ENCODE measurements at regions not wholly inside any gene's neighbourhood (a gene's known extent, or its start where the extent isn't known, plus 50 kb on each side); places are given as distances from the start of the nearest gene placed in this dataset.

DNA sequence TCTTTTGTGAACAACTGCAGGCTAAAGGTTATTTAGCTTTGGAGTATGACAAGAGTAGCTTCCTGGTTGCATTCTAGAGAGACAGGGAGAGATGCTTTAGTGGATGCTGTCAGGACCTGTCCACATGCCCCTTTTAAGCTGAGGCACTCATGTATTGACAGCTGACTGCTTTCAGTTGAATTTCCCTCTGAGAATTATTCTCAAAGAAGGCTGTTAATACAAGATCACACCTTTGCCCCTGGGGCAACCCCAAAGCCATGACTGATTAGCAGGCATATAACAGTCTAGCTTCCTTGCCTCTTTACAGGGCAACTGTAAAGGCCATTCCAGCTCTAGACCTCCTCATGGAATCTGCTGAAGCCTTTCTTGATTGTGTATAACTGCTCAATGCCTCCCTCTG, 117.6 kb upstream of the ATP10B start:
- no peaks in the 10 kb centered on the region for H3K36me3 ChIP-seq (ENCODE audit: control insufficient read depth, insufficient read depth, low read length)
- TF ChIP-seq, protein P1, sequence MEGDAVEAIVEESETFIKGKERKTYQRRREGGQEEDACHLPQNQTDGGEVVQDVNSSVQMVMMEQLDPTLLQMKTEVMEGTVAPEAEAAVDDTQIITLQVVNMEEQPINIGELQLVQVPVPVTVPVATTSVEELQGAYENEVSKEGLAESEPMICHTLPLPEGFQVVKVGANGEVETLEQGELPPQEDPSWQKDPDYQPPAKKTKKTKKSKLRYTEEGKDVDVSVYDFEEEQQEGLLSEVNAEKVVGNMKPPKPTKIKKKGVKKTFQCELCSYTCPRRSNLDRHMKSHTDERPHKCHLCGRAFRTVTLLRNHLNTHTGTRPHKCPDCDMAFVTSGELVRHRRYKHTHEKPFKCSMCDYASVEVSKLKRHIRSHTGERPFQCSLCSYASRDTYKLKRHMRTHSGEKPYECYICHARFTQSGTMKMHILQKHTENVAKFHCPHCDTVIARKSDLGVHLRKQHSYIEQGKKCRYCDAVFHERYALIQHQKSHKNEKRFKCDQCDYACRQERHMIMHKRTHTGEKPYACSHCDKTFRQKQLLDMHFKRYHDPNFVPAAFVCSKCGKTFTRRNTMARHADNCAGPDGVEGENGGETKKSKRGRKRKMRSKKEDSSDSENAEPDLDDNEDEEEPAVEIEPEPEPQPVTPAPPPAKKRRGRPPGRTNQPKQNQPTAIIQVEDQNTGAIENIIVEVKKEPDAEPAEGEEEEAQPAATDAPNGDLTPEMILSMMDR (IDR thresholded peaks at IDR 0.05; ENCODE audit: insufficient read depth, low read length, poor library complexity, severe bottlenecking), result no peak
- no peaks in the 10 kb centered on the region for H3K27me3 ChIP-seq (replicated peaks; ENCODE audit: control insufficient read depth, insufficient read depth, low read length)
- no peak overlapping the region for H3K4me3 ChIP-seq (replicated peaks; ENCODE audit: low read depth, low read length)
- no peak for DNase-seq (ENCODE audit: extremely low read depth, insufficient read length)

GRCh38 chr5:160968480-160968879, 116.5 kb upstream of the ATP10B start:
- no peak for DNase-seq (ENCODE audit: extremely low read depth, insufficient read length)
- H3K36me3 ChIP-seq (ENCODE audit: control insufficient read depth, insufficient read depth, low read length), result no peaks in the 10 kb centered on the region
- no peak overlapping the region for H3K4me3 ChIP-seq (replicated peaks; ENCODE audit: low read depth, low read length)
- H3K27me3 ChIP-seq (replicated peaks; ENCODE audit: control insufficient read depth, insufficient read depth, low read length), result no peaks in the 10 kb centered on the region
- TF ChIP-seq, protein P1 (IDR thresholded peaks at IDR 0.05; ENCODE audit: insufficient read depth, low read length, poor library complexity, severe bottlenecking), result no peak

DNA sequence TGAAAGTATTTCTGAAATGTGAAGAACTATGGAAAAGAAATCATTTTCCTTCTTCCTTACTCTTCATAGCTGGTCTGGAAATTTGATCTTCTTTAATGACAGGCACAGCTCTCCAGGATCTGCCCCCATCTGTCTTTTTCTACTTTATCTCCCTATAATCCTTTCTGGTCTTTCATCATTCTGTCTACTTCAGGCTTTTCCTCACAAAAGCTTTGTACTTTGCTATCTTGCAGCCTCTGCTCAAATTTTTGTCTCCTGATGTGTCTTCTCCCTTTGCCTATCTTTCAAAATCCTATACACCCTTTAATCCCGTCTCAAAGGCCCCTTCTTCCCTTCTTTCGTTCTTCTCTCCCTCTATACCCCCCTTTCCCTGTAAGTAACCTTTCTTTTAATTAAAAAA, 114.9 kb upstream of the ATP10B start:
- Histone ChIP-seq H3K36me3 (ENCODE audit: control insufficient read depth, insufficient read depth, low read length) (no peaks in the 10 kb centered on the region), H3K27me3 (replicated peaks; ENCODE audit: control insufficient read depth, insufficient read depth, low read length) (no peaks in the 10 kb centered on the region), H3K4me3 (replicated peaks; ENCODE audit: low read depth, low read length) (no peak overlapping the region)
- TF ChIP-seq, protein P1 (IDR thresholded peaks at IDR 0.05; ENCODE audit: insufficient read depth, low read length, poor library complexity, severe bottlenecking), result no peak
- DNase-seq (ENCODE audit: extremely low read depth, insufficient read length), result no peak

DNA sequence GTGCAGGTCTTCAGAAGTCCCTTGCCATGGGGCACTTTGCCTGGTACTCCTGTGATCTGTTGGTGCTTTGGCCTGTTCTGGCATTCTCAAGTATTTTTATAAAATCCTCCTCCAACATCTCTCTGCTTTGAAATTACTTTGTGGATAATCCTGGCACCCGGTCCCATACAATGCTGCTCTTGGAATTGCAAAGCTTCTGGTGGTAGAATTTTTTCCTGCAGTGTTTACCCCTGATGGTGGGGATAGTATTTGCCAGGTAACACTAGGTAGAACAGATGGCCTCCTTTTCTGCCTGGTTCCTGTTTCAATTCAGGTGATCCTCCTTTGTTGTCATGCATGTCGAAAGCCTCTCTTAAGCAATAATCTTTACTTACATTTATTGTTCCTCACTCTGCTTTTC, 109.8 kb upstream of the ATP10B start:
- no peak for DNase-seq (ENCODE audit: extremely low read depth, insufficient read length)
- no peaks in the 10 kb centered on the region for H3K27me3 ChIP-seq (replicated peaks; ENCODE audit: control insufficient read depth, insufficient read depth, low read length)

DNA sequence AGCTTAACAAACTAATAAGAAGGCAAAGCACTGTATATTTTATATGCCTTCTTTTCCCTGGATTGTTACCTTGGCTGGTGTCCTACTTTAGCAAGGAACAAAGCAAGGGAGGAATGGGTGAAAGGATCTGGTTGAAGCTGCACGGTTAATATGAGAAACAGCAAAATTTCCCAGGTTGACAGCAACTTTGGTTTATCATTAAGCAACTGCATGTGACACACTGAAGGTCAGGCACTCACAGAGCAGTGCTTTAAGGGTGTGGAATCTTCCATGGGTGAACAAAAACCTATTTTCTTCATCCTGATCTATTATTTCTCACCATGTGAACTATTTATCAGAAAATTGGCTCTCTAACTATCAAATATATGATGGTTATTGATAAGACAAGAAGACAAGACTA, 109.0 kb upstream of the ATP10B start:
- H3K4me3 ChIP-seq (replicated peaks; ENCODE audit: low read depth, low read length), result no peak overlapping the region
- no peak for DNase-seq (ENCODE audit: extremely low read depth, insufficient read length)
- H3K36me3 ChIP-seq (ENCODE audit: control insufficient read depth, insufficient read depth, low read length), result no peaks in the 10 kb centered on the region
- no peaks in the 10 kb centered on the region for H3K27me3 ChIP-seq (replicated peaks; ENCODE audit: control insufficient read depth, insufficient read depth, low read length)
- TF ChIP-seq, protein P1 (IDR thresholded peaks at IDR 0.05; ENCODE audit: insufficient read depth, low read length, poor library complexity, severe bottlenecking), result no peak

More for the DNA sequence above, 109.8 kb upstream of the ATP10B start:
- no peaks in the 10 kb centered on the region for H3K36me3 ChIP-seq (ENCODE audit: control insufficient read depth, insufficient read depth, low read length)
- TF ChIP-seq, protein P1 (IDR thresholded peaks at IDR 0.05; ENCODE audit: insufficient read depth, low read length, poor library complexity, severe bottlenecking), result no peak
- no peak overlapping the region for H3K4me3 ChIP-seq (replicated peaks; ENCODE audit: low read depth, low read length)

DNA sequence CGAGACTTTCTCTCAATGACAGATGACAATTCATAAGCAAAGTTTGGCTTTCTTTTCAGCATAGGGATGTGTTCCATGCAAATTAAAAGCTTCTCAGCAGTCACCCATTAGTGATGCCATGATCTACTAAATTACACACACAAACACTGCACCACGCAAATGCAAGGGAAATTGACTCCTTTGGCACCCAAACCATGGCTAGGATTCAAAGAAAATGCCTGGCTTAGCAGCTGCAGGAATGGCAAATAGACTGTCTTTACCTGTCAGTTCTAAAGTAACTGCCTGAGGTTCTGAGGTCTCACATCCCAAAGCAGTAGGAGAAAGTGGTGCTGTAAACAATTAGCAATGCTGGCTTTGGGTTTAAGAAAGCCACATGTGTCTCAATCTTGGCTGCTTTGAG, 108.6 kb upstream of the ATP10B start:
- TF ChIP-seq, protein P1 (IDR thresholded peaks at IDR 0.05; ENCODE audit: insufficient read depth, low read length, poor library complexity, severe bottlenecking), result no peak
- Histone ChIP-seq H3K27me3 (replicated peaks; ENCODE audit: control insufficient read depth, insufficient read depth, low read length) (no peaks in the 10 kb centered on the region), H3K4me3 (replicated peaks; ENCODE audit: low read depth, low read length) (no peak overlapping the region), H3K36me3 (ENCODE audit: control insufficient read depth, insufficient read depth, low read length) (no peaks in the 10 kb centered on the region)
- no peak for DNase-seq (ENCODE audit: extremely low read depth, insufficient read length)

Measured in GM06990 (cell line).